ENCODE measurements at regions not wholly inside any gene's neighbourhood (a gene's known extent, or its start where the extent isn't known, plus 50 kb on each side); places are given as distances from the start of the nearest gene placed in this dataset.

DNA sequence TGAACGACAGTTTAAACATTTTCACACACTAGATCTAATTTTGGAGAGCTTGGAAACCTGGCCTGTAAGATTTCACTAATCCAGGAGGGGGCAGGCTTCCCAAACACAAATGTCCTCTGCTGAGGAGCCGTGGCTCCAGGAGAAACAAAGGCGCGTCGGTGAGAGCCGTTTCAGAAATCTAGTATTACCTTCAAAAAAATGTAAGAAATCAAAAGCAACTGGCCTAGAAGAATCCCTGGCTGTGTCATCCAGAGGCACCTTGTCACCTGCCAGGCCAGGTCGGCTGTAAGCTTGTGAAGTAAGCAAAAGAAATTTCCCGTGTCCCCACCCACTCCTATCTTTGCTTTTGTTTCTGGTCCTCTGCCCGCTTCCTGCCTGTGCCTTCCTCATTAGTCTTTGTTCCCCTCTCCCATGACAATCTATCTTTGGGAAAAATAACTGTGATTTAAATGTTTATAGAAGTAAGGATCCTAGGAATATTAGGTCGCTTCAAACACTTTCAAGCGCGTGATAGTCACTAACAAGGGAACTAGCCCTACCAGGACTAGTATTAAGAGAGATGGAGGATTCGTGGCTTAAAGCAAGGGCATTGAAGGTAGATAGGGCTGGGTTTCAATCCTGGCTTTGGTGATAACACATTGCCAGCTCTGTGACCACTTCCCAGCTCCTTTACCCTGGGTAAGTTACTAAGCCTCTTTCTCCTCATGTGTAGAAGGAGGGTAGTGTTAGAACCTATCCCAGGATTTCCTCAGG is 99.5 kb upstream of the STK39 start:
- no peaks in the 10 kb centered on the region for H3K4me1 ChIP-seq
- peak overlapping the region; percentile 43 to 57 for H3K4me3 ChIP-seq
- 9 to 12% methylated on average over 13 of the region's 13 CpGs for WGBS, 2 donors
- no peak overlapping the region for H3K27ac ChIP-seq
- no peaks in the 10 kb centered on the region for H3K9me3 ChIP-seq
- TF ChIP-seq, protein P1, sequence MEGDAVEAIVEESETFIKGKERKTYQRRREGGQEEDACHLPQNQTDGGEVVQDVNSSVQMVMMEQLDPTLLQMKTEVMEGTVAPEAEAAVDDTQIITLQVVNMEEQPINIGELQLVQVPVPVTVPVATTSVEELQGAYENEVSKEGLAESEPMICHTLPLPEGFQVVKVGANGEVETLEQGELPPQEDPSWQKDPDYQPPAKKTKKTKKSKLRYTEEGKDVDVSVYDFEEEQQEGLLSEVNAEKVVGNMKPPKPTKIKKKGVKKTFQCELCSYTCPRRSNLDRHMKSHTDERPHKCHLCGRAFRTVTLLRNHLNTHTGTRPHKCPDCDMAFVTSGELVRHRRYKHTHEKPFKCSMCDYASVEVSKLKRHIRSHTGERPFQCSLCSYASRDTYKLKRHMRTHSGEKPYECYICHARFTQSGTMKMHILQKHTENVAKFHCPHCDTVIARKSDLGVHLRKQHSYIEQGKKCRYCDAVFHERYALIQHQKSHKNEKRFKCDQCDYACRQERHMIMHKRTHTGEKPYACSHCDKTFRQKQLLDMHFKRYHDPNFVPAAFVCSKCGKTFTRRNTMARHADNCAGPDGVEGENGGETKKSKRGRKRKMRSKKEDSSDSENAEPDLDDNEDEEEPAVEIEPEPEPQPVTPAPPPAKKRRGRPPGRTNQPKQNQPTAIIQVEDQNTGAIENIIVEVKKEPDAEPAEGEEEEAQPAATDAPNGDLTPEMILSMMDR (IDR thresholded peaks at IDR 0.05) = peak; percentile 84 to 95 (median 88)
- TF ChIP-seq POLR2A (IDR thresholded peaks at IDR 0.05) = no peak
- intact Hi-C loops (cut with DNase I; ENCODE audit: low total_unique reads) = loop anchor here (5.0 to 10.0 kb wide), 2 partner anchors 415 to 578 kb away; no protein-coding TSS in a partner anchor
- no peaks in the 10 kb centered on the region for H3K36me3 ChIP-seq (ENCODE audit: low read depth, missing control alignments)
- no peaks in the 10 kb centered on the region for H3K27me3 ChIP-seq
- peak; percentile 86 for DNase-seq

- intact Hi-C loops (cut with DNase I; ENCODE audit: low total_unique reads) = loop anchor here (5.0 to 10.0 kb wide), 2 partner anchors 414 to 577 kb away; no protein-coding TSS in a partner anchor
- Histone ChIP-seq H3K36me3 (ENCODE audit: low read depth, missing control alignments) (no peaks in the 10 kb centered on the region), H3K27me3 (no peaks in the 10 kb centered on the region), H3K4me1 (no peaks in the 10 kb centered on the region), H3K4me3 (no peak overlapping the region), H3K9me3 (no peaks in the 10 kb centered on the region), H3K27ac (no peak overlapping the region)
- 66 to 69% methylated on average over 2 of the region's 2 CpGs for WGBS, 2 donors
- TF ChIP-seq, protein P1 (IDR thresholded peaks at IDR 0.05) = peak; percentile 38 to 56 (median 54)
- no peak for TF ChIP-seq POLR2A (IDR thresholded peaks at IDR 0.05)
- peak; percentile 76 for DNase-seq
These were observed 100.7 kb upstream of the STK39 start for GRCh38 chr2:168348076-168348475.

DNA sequence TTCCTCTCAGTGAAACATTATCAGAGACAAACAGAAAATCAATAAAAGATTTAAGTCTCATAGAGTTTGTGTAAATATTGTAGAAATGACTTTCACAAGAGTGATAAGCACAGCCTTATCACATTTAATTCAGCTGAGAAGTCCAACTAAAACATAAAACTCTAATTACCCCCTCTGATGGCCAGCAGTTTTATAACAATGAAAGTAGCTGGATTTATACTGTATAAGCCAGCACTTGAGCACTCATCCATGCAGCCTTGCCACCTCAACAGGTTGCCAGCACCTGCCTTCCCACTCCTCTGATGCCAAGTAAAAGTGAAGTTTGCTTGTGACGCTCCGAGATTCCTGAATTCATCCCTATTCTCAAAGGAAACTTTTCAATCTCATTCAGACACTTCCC is 103.0 kb upstream of the STK39 start:
- WGBS, 2 donors = 98 to 100% methylated on average over 2 of the region's 2 CpGs
- Histone ChIP-seq H3K9me3 (no peaks in the 10 kb centered on the region), H3K27me3 (no peaks in the 10 kb centered on the region), H3K4me1 (no peaks in the 10 kb centered on the region), H3K36me3 (ENCODE audit: low read depth, missing control alignments) (no peaks in the 10 kb centered on the region), H3K4me3 (no peak overlapping the region), H3K27ac (no peak overlapping the region)
- intact Hi-C loops (cut with DNase I; ENCODE audit: low total_unique reads) = no loop called here
- DNase-seq = no peak
- TF ChIP-seq POLR2A (IDR thresholded peaks at IDR 0.05) = no peak
- TF ChIP-seq, protein P1 (IDR thresholded peaks at IDR 0.05) = no peak

GRCh38 chr2:168353251-168353650 is 102.8 kb upstream of the CERS6 start:
- H3K4me3 ChIP-seq = no peak overlapping the region
- DNase-seq = no peak
- no peaks in the 10 kb centered on the region for H3K27me3 ChIP-seq
- H3K9me3 ChIP-seq = no peaks in the 10 kb centered on the region
- H3K36me3 ChIP-seq (ENCODE audit: low read depth, missing control alignments) = no peaks in the 10 kb centered on the region
- intact Hi-C loops (cut with DNase I; ENCODE audit: low total_unique reads) = no loop called here
- no peak overlapping the region for H3K27ac ChIP-seq
- TF ChIP-seq POLR2A (IDR thresholded peaks at IDR 0.05) = no peak
- TF ChIP-seq, protein P1 (IDR thresholded peaks at IDR 0.05) = no peak
- 96 to 100% methylated on average over 2 of the region's 2 CpGs for WGBS, 2 donors
- H3K4me1 ChIP-seq = no peaks in the 10 kb centered on the region

DNA sequence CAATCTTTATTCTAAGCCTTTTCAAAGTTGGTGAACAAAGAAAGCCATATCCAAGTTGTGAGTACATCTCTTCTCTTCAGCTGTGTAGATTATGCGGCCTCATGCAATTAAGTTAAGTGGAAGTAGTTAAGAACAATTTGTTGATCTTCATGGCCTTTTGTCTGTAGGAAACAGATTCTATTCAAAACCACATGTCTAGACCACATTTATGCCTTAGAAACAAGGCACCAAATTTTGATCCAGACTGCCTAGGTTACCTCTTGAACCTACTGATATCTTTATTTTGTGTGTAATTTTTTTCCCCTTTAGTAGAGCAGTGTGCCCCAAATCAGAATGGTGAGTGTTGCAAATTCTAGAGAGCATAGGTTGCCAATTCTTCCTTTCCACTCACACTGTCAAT is 101.6 kb upstream of the CERS6 start:
- no peaks in the 10 kb centered on the region for H3K27me3 ChIP-seq
- H3K9me3 ChIP-seq = no peaks in the 10 kb centered on the region
- no peaks in the 10 kb centered on the region for H3K4me1 ChIP-seq
- intact Hi-C loops (cut with DNase I; ENCODE audit: low total_unique reads) = no loop called here
- TF ChIP-seq POLR2A (IDR thresholded peaks at IDR 0.05) = no peak
- TF ChIP-seq, protein P1 (IDR thresholded peaks at IDR 0.05) = no peak
- WGBS, 2 donors = 86 to 98% methylated on average over 1 of the region's 1 CpG
- no peaks in the 10 kb centered on the region for H3K36me3 ChIP-seq (ENCODE audit: low read depth, missing control alignments)
- no peak overlapping the region for H3K4me3 ChIP-seq
- DNase-seq = no peak
- no peak overlapping the region for H3K27ac ChIP-seq

Data from testis (tissue), 2 donors.